ENCODE measurements at regions not wholly inside any gene's neighbourhood (a gene's known extent, or its start where the extent isn't known, plus 50 kb on each side); places are given as distances from the start of the nearest gene placed in this dataset.

GRCh38 chr14:103220134-103220981, 97.1 kb downstream of the TNFAIP2 start:
- Histone ChIP-seq H3K4me3 (ENCODE audit: low read depth in 1 of 5, low read length in 5 of 5) (peak overlapping the region in 4 of 5 donors; percentile 24 to 58 (median 46)), H3K9me3 (ENCODE audit: control insufficient read depth in 5 of 5, low read length in 5 of 5) (peaks cover 0 to 9% (median 6%) of the 10 kb centered on the region in 5 donors), H3K27ac (ENCODE audit: low read depth, low read length) (no peak overlapping the region), H3K4me1 (ENCODE audit: control insufficient read depth in 5 of 5, insufficient read depth in 5 of 5, low read length in 5 of 5) (peaks cover 0 to 7% (median 4%) of the 10 kb centered on the region in 5 donors), H3K27me3 (ENCODE audit: control insufficient read depth in 5 of 5, insufficient read depth in 4 of 5, low read length in 5 of 5) (peaks cover 16 to 25% (median 19%) of the 10 kb centered on the region in 5 donors), H3K36me3 (ENCODE audit: control insufficient read depth in 5 of 5, insufficient read depth in 5 of 5, low read length in 5 of 5) (no peaks in the 10 kb centered on the region), H3K9ac (ENCODE audit: low read length in 5 of 5) (no peak overlapping the region)

- no peaks in the 10 kb centered on the region for H3K36me3 ChIP-seq (ENCODE audit: control insufficient read depth in 5 of 5, insufficient read depth in 5 of 5, low read length in 5 of 5)
- peaks cover 0 to 7% (median 4%) of the 10 kb centered on the region in 5 donors for H3K4me1 ChIP-seq (ENCODE audit: control insufficient read depth in 5 of 5, insufficient read depth in 5 of 5, low read length in 5 of 5)
- peaks cover 0 to 9% (median 6%) of the 10 kb centered on the region in 5 donors for H3K9me3 ChIP-seq (ENCODE audit: control insufficient read depth in 5 of 5, low read length in 5 of 5)
- H3K4me3 ChIP-seq (ENCODE audit: low read depth in 1 of 5, low read length in 5 of 5) = peak overlapping the region in 4 of 5 donors; percentile 24 to 58 (median 46)
- peaks cover 16 to 27% (median 19%) of the 10 kb centered on the region in 5 donors for H3K27me3 ChIP-seq (ENCODE audit: control insufficient read depth in 5 of 5, insufficient read depth in 4 of 5, low read length in 5 of 5)
- no peak overlapping the region for H3K9ac ChIP-seq (ENCODE audit: low read length in 5 of 5)
- no peak overlapping the region for H3K27ac ChIP-seq (ENCODE audit: low read depth, low read length)
Observed at GRCh38 chr14:103220982-103221641, 97.9 kb downstream of the TNFAIP2 start.

- H3K27me3 ChIP-seq (ENCODE audit: control insufficient read depth in 5 of 5, insufficient read depth in 4 of 5, low read length in 5 of 5) = peaks cover 18 to 27% (median 22%) of the 10 kb centered on the region in 5 donors
- H3K36me3 ChIP-seq (ENCODE audit: control insufficient read depth in 5 of 5, insufficient read depth in 5 of 5, low read length in 5 of 5) = no peaks in the 10 kb centered on the region
Observed at GRCh38 chr14:103221781-103222358, 98.6 kb downstream of the TNFAIP2 start.

GRCh38 chr14:103223818-103224352, 100.6 kb downstream of the TNFAIP2 start:
- peaks cover 19 to 31% (median 24%) of the 10 kb centered on the region in 5 donors for H3K27me3 ChIP-seq (ENCODE audit: control insufficient read depth in 5 of 5, insufficient read depth in 4 of 5, low read length in 5 of 5)

More at GRCh38 chr14:103221781-103222358, 98.6 kb downstream of the TNFAIP2 start:
- Histone ChIP-seq H3K9ac (ENCODE audit: low read length in 5 of 5) (no peak overlapping the region), H3K9me3 (ENCODE audit: control insufficient read depth in 5 of 5, low read length in 5 of 5) (peaks cover 0 to 8% (median 6%) of the 10 kb centered on the region in 5 donors), H3K4me3 (ENCODE audit: low read depth in 1 of 5, low read length in 5 of 5) (no peak overlapping the region), H3K27ac (ENCODE audit: low read depth, low read length) (no peak overlapping the region), H3K4me1 (ENCODE audit: control insufficient read depth in 5 of 5, insufficient read depth in 5 of 5, low read length in 5 of 5) (peaks cover 0 to 7% (median 4%) of the 10 kb centered on the region in 5 donors)

GRCh38 chr14:103225062-103225461, 101.8 kb downstream of the TNFAIP2 start:
- H3K4me1 ChIP-seq (ENCODE audit: control insufficient read depth in 5 of 5, insufficient read depth in 5 of 5, low read length in 5 of 5) = peaks cover 0 to 7% (median 4%) of the 10 kb centered on the region in 5 donors
- no peak overlapping the region for H3K9ac ChIP-seq (ENCODE audit: low read length in 5 of 5)
- H3K27ac ChIP-seq (ENCODE audit: low read depth, low read length) = no peak overlapping the region
- H3K4me3 ChIP-seq (ENCODE audit: low read depth in 1 of 5, low read length in 5 of 5) = no peak overlapping the region
- no peaks in the 10 kb centered on the region for H3K9me3 ChIP-seq (ENCODE audit: control insufficient read depth in 5 of 5, low read length in 5 of 5)
- H3K27me3 ChIP-seq (ENCODE audit: control insufficient read depth in 5 of 5, insufficient read depth in 4 of 5, low read length in 5 of 5) = peaks cover 16 to 29% (median 20%) of the 10 kb centered on the region in 5 donors
- no peaks in the 10 kb centered on the region for H3K36me3 ChIP-seq (ENCODE audit: control insufficient read depth in 5 of 5, insufficient read depth in 5 of 5, low read length in 5 of 5)

More at GRCh38 chr14:103223818-103224352, 100.6 kb downstream of the TNFAIP2 start:
- Histone ChIP-seq H3K4me1 (ENCODE audit: control insufficient read depth in 5 of 5, insufficient read depth in 5 of 5, low read length in 5 of 5) (peaks cover 0 to 7% (median 4%) of the 10 kb centered on the region in 5 donors), H3K36me3 (ENCODE audit: control insufficient read depth in 5 of 5, insufficient read depth in 5 of 5, low read length in 5 of 5) (no peaks in the 10 kb centered on the region), H3K9ac (ENCODE audit: low read length in 5 of 5) (no peak overlapping the region), H3K9me3 (ENCODE audit: control insufficient read depth in 5 of 5, low read length in 5 of 5) (no peaks in the 10 kb centered on the region), H3K4me3 (ENCODE audit: low read depth in 1 of 5, low read length in 5 of 5) (no peak overlapping the region), H3K27ac (ENCODE audit: low read depth, low read length) (no peak overlapping the region)

GRCh38 chr14:103225476-103225875, 102.2 kb downstream of the TNFAIP2 start:
- peaks cover 16 to 30% (median 18%) of the 10 kb centered on the region in 5 donors for H3K27me3 ChIP-seq (ENCODE audit: control insufficient read depth in 5 of 5, insufficient read depth in 4 of 5, low read length in 5 of 5)
- no peak overlapping the region for H3K9ac ChIP-seq (ENCODE audit: low read length in 5 of 5)
- no peak overlapping the region for H3K27ac ChIP-seq (ENCODE audit: low read depth, low read length)
- no peaks in the 10 kb centered on the region for H3K9me3 ChIP-seq (ENCODE audit: control insufficient read depth in 5 of 5, low read length in 5 of 5)
- H3K4me3 ChIP-seq (ENCODE audit: low read depth in 1 of 5, low read length in 5 of 5) = no peak overlapping the region
- no peaks in the 10 kb centered on the region for H3K36me3 ChIP-seq (ENCODE audit: control insufficient read depth in 5 of 5, insufficient read depth in 5 of 5, low read length in 5 of 5)
- H3K4me1 ChIP-seq (ENCODE audit: control insufficient read depth in 5 of 5, insufficient read depth in 5 of 5, low read length in 5 of 5) = peaks cover 0 to 6% (median 4%) of the 10 kb centered on the region in 5 donors

- no peaks in the 10 kb centered on the region for H3K9me3 ChIP-seq (ENCODE audit: control insufficient read depth in 5 of 5, low read length in 5 of 5)
- H3K27me3 ChIP-seq (ENCODE audit: control insufficient read depth in 5 of 5, insufficient read depth in 4 of 5, low read length in 5 of 5) = peaks cover 7 to 21% (median 14%) of the 10 kb centered on the region in 5 donors
- H3K4me3 ChIP-seq (ENCODE audit: low read depth in 1 of 5, low read length in 5 of 5) = no peak overlapping the region
- no peak overlapping the region for H3K27ac ChIP-seq (ENCODE audit: low read depth, low read length)
- no peaks in the 10 kb centered on the region for H3K36me3 ChIP-seq (ENCODE audit: control insufficient read depth in 5 of 5, insufficient read depth in 5 of 5, low read length in 5 of 5)
- no peak overlapping the region for H3K9ac ChIP-seq (ENCODE audit: low read length in 5 of 5)
- no peaks in the 10 kb centered on the region for H3K4me1 ChIP-seq (ENCODE audit: control insufficient read depth in 5 of 5, insufficient read depth in 5 of 5, low read length in 5 of 5)
Observed at GRCh38 chr14:103227094-103227768, 104.0 kb downstream of the TNFAIP2 start.

- Histone ChIP-seq H3K9ac (ENCODE audit: low read length in 5 of 5) (no peak overlapping the region), H3K9me3 (ENCODE audit: control insufficient read depth in 5 of 5, low read length in 5 of 5) (no peaks in the 10 kb centered on the region), H3K4me3 (ENCODE audit: low read depth in 1 of 5, low read length in 5 of 5) (no peak overlapping the region), H3K27me3 (ENCODE audit: control insufficient read depth in 5 of 5, insufficient read depth in 4 of 5, low read length in 5 of 5) (peaks cover 7 to 20% (median 12%) of the 10 kb centered on the region in 5 donors), H3K4me1 (ENCODE audit: control insufficient read depth in 5 of 5, insufficient read depth in 5 of 5, low read length in 5 of 5) (no peaks in the 10 kb centered on the region), H3K27ac (ENCODE audit: low read depth, low read length) (no peak overlapping the region), H3K36me3 (ENCODE audit: control insufficient read depth in 5 of 5, insufficient read depth in 5 of 5, low read length in 5 of 5) (no peaks in the 10 kb centered on the region)
Observed at GRCh38 chr14:103228076-103228806, 105.0 kb downstream of the TNFAIP2 start.

- Histone ChIP-seq H3K27me3 (ENCODE audit: control insufficient read depth in 5 of 5, insufficient read depth in 4 of 5, low read length in 5 of 5) (peaks cover 7 to 20% (median 13%) of the 10 kb centered on the region in 5 donors), H3K9ac (ENCODE audit: low read length in 5 of 5) (no peak overlapping the region), H3K36me3 (ENCODE audit: control insufficient read depth in 5 of 5, insufficient read depth in 5 of 5, low read length in 5 of 5) (no peaks in the 10 kb centered on the region), H3K4me1 (ENCODE audit: control insufficient read depth in 5 of 5, insufficient read depth in 5 of 5, low read length in 5 of 5) (no peaks in the 10 kb centered on the region), H3K27ac (ENCODE audit: low read depth, low read length) (no peak overlapping the region), H3K9me3 (ENCODE audit: control insufficient read depth in 5 of 5, low read length in 5 of 5) (no peaks in the 10 kb centered on the region), H3K4me3 (ENCODE audit: low read depth in 1 of 5, low read length in 5 of 5) (no peak overlapping the region)
Observed at GRCh38 chr14:103228866-103229265, 105.2 kb upstream of the EIF5 start.

Data from subcutaneous abdominal adipose tissue (tissue), 5 donors.